GM23338 (cell line): ENCODE measurements at regions not wholly inside any gene's neighbourhood (a gene's known extent, or its start where the extent isn't known, plus 50 kb on each side); places are given as distances from the start of the nearest gene placed in this dataset.

Experiments used
- ATAC-seq: fragments of 200-7000 bp; cut with Tn5 transposase; 3 replicates; pipeline ENCODE4 v1.9.1; 2020
- DNase-seq: peaks from one replicate; pipeline ENCODE4 v3.0.0-alpha.2; 2015; ENCODE audit warnings: low spot score
- H2AFZ ChIP-seq: fragments of 200-600 bp; sonication (generic); 2 replicates; pipeline ENCODE4 v1.8.0; 2016; ENCODE audit warnings: antibody characterized with exemption, mild to moderate bottlenecking, moderate library complexity
- H3F3A ChIP-seq: fragments of 200-600 bp; sonication (generic); replicated peaks from 2 replicates; pipeline ENCODE4 v1.8.0; 2017; ENCODE audit warnings: antibody characterized with exemption, mixed run types, low read depth
- H3K27ac ChIP-seq: fragments of 200-600 bp; sonication (generic); 2 replicates; pipeline ENCODE4 v1.6.1; 2016; ENCODE audit warnings: low read depth
- H3K27me3 ChIP-seq: fragments of 200-600 bp; sonication (generic); 2 replicates; pipeline ENCODE4 v1.8.0; 2016; ENCODE audit warnings: mild to moderate bottlenecking, mixed run types, moderate library complexity; ENCODE audit not compliant: insufficient read depth
- H3K36me3 ChIP-seq: fragments of 200-600 bp; sonication (generic); 2 replicates; pipeline ENCODE4 v1.8.0; 2016; ENCODE audit warnings: mild to moderate bottlenecking; ENCODE audit not compliant: insufficient read depth
- H3K4me1 ChIP-seq: fragments of 200-600 bp; sonication (generic); 2 replicates; pipeline ENCODE4 v1.8.0; 2016; ENCODE audit warnings: mild to moderate bottlenecking, moderate library complexity; ENCODE audit not compliant: insufficient read depth
- H3K4me2 ChIP-seq: fragments of 200-600 bp; sonication (generic); 2 replicates; pipeline ENCODE4 v1.7.1; 2017; ENCODE audit warnings: mixed run types
- H3K4me3 ChIP-seq: fragments of 200-600 bp; sonication (generic); 2 replicates; pipeline ENCODE4 v1.6.1; 2016; ENCODE audit warnings: mixed run types
- H3K79me2 ChIP-seq: fragments of 200-600 bp; sonication (generic); replicated peaks from 2 replicates; pipeline ENCODE4 v1.8.0; 2017; ENCODE audit warnings: mild to moderate bottlenecking; ENCODE audit not compliant: insufficient read depth
- H3K9me2 ChIP-seq: fragments of 200-600 bp; sonication (generic); 2 replicates; pipeline ENCODE4 v1.8.0; 2017; ENCODE audit not compliant: insufficient read depth
- H4K20me1 ChIP-seq: fragments of 200-600 bp; sonication (generic); replicated peaks from 2 replicates; pipeline ENCODE4 v1.8.0; 2017; ENCODE audit warnings: mild to moderate bottlenecking; ENCODE audit not compliant: insufficient read depth
- H3K27ac Mint-ChIP-seq: 2 replicates; pipeline ENCODE4 v1.8.0; 2020; ENCODE audit warnings: inconsistent platforms, mild to moderate bottlenecking, moderate library complexity, mixed read lengths
- H3K27me3 Mint-ChIP-seq: 3 replicates; pipeline ENCODE4 v1.8.0; 2022; ENCODE audit warnings: low read depth, mild to moderate bottlenecking, moderate library complexity, mixed read lengths, inconsistent platforms; ENCODE audit not compliant: insufficient read depth, poor library complexity
- H3K36me3 Mint-ChIP-seq: 3 replicates; pipeline ENCODE4 v1.8.0; 2021; ENCODE audit warnings: low read depth, mild to moderate bottlenecking, inconsistent platforms, moderate library complexity, mixed read lengths
- H3K4me1 Mint-ChIP-seq: 3 replicates; pipeline ENCODE4 v1.8.0; 2020; ENCODE audit warnings: mild to moderate bottlenecking, inconsistent platforms, mixed read lengths
- H3K4me3 Mint-ChIP-seq: 3 replicates; pipeline ENCODE4 v1.8.0; 2021; ENCODE audit warnings: moderate library complexity, mild to moderate bottlenecking, inconsistent platforms, mixed read lengths
- H3K9me3 Mint-ChIP-seq: 3 replicates; pipeline ENCODE4 v1.8.0; 2020; ENCODE audit warnings: moderate library complexity, mild to moderate bottlenecking, inconsistent platforms, mixed read lengths
- CREB1 ChIP-seq: fragments of 250-450 bp; sonication (Bioruptor Pico); IDR thresholded peaks from 2 replicates; pipeline ENCODE4 v1.5.0; 2020; ENCODE audit warnings: low read depth, mild to moderate bottlenecking, moderate library complexity
- EZH2 ChIP-seq: fragments of 200-600 bp; sonication (generic); IDR thresholded peaks from one replicate; pipeline ENCODE4 v1.8.0; 2017; ENCODE audit warnings: antibody characterized with exemption, mild to moderate bottlenecking, low read depth; ENCODE audit not compliant: unreplicated experiment
- EZH2phosphoT487 ChIP-seq: fragments of 200-600 bp; sonication (generic); IDR thresholded peaks from one replicate; pipeline ENCODE4 v1.8.1; 2018; ENCODE audit warnings: antibody characterized with exemption; ENCODE audit not compliant: unreplicated experiment
- NANOG ChIP-seq: IDR thresholded peaks from 2 replicates; pipeline ENCODE4 v1.6.1; 2016; ENCODE audit warnings: antibody characterized with exemption, borderline replicate concordance
- POLR2AphosphoS5 ChIP-seq: IDR thresholded peaks from 2 replicates; pipeline ENCODE4 v1.6.1; 2016; ENCODE audit warnings: antibody characterized with exemption, low read depth
- ZNF114 ChIP-seq: fragments of 250-450 bp; sonication (Bioruptor Pico); IDR thresholded peaks from 2 replicates; pipeline ENCODE4 v1.5.0; 2020; ENCODE audit warnings: mild to moderate bottlenecking, moderate library complexity
- TF ChIP-seq, protein P1 (sequence below): IDR thresholded peaks from one replicate; pipeline ENCODE4 v1.6.1; 2018; ENCODE audit warnings: antibody characterized with exemption; ENCODE audit not compliant: unreplicated experiment
- TF ChIP-seq, protein P2 (sequence below), 2 experiments: fragments of 200-600 bp in 1 of 2; sonication (generic) in 1 of 2; conservative IDR thresholded peaks; 2 replicates each; pipeline versions ENCODE4 v1.5.1 to v1.6.1; 2016 to 2017; ENCODE audit warnings: antibody characterized with exemption in 2 of 2, low read depth in 2 of 2, mild to moderate bottlenecking in 2 of 2, moderate library complexity in 1 of 2
- TF ChIP-seq, protein P3 (sequence below): IDR thresholded peaks from 2 replicates; pipeline ENCODE4 v1.6.1; 2016; ENCODE audit warnings: antibody characterized with exemption

DNA sequence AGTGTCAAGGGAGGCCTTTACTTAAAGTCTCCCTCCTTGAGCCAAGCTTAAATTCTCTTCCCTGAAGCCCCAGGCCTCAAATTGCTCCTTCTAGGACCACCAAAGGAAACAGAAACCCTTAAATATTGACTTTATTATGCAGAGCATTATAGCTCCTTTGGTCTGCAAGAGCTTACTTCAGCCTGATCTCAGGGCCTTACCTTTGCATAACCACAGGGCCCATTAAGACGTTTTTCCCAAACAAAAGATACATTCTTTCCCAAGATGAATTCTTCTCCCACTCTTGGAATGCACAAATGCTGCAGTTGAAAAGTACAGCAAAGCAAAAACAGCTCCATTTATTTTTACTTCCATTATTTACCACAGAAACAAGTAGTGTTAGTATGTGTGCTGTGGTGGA, 130.8 kb downstream of the B3GNT2 start:
- no peaks in the 10 kb centered on the region for H4K20me1 ChIP-seq
- Mint-ChIP-seq H3K27me3 (peaks cover 2% of the 10 kb centered on the region), H3K4me1 (peaks cover 46% of the 10 kb centered on the region), H3K36me3 (peaks cover 59% of the 10 kb centered on the region), H3K27ac (peak overlapping the region; percentile 15; the same call in 1 of the 2 replicates), H3K9me3 (peaks cover 55% of the 10 kb centered on the region), H3K4me3 (no peak overlapping the region)
- TF ChIP-seq EZH2phosphoT487, result no peak
- TF ChIP-seq NANOG, result peak; percentile 87
- TF ChIP-seq EZH2, result no peak
- TF ChIP-seq, protein P1, sequence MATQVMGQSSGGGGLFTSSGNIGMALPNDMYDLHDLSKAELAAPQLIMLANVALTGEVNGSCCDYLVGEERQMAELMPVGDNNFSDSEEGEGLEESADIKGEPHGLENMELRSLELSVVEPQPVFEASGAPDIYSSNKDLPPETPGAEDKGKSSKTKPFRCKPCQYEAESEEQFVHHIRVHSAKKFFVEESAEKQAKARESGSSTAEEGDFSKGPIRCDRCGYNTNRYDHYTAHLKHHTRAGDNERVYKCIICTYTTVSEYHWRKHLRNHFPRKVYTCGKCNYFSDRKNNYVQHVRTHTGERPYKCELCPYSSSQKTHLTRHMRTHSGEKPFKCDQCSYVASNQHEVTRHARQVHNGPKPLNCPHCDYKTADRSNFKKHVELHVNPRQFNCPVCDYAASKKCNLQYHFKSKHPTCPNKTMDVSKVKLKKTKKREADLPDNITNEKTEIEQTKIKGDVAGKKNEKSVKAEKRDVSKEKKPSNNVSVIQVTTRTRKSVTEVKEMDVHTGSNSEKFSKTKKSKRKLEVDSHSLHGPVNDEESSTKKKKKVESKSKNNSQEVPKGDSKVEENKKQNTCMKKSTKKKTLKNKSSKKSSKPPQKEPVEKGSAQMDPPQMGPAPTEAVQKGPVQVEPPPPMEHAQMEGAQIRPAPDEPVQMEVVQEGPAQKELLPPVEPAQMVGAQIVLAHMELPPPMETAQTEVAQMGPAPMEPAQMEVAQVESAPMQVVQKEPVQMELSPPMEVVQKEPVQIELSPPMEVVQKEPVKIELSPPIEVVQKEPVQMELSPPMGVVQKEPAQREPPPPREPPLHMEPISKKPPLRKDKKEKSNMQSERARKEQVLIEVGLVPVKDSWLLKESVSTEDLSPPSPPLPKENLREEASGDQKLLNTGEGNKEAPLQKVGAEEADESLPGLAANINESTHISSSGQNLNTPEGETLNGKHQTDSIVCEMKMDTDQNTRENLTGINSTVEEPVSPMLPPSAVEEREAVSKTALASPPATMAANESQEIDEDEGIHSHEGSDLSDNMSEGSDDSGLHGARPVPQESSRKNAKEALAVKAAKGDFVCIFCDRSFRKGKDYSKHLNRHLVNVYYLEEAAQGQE, result no peak
- TF ChIP-seq ZNF114 (CRISPR knock-in tag), result no peak
- ATAC-seq (no peak; the same call in 2 of the 3 replicates), DNase-seq (peak; percentile 34)
- peaks cover 50% of the 10 kb centered on the region for H3K4me1 ChIP-seq
- H2AFZ ChIP-seq, result no peak overlapping the region
- H3K27ac ChIP-seq, result peak overlapping the region; percentile 89
- H3K4me3 ChIP-seq, result no peak overlapping the region
- H3F3A ChIP-seq, result no peaks in the 10 kb centered on the region
- H3K4me2 ChIP-seq, result no peak overlapping the region
- H3K9me2 ChIP-seq, result peaks cover 6% of the 10 kb centered on the region; the same call in 1 of the 2 replicates
- H3K36me3 ChIP-seq, result peaks cover 11% of the 10 kb centered on the region; the same call in 1 of the 2 replicates
- H3K27me3 ChIP-seq, result no peaks in the 10 kb centered on the region
- no peaks in the 10 kb centered on the region for H3K79me2 ChIP-seq

DNA sequence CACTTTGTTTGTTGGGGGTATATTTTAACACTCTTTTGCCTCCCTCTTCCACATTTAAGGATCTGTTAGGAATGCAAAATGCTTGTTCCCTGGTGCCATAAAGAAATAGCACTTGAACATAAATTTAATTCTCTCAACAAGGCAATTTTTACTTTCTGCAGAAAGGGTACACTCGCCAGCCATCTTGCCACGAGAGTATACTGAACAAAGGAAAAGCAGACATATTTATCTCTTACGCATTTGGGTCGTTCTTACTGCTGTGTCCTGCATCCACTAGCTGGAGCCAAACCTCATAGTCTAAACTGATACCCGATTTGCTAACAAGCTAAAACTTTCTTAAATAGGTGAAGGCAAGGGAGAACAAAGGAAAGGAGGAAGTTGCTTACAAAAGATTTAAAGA, 129.5 kb downstream of the B3GNT2 start:
- ATAC-seq (no peak), DNase-seq (no peak)
- H3K36me3 Mint-ChIP-seq, result peaks cover 54% of the 10 kb centered on the region
- Histone ChIP-seq H4K20me1 (no peaks in the 10 kb centered on the region), H3K36me3 (peaks cover 11% of the 10 kb centered on the region; the same call in 1 of the 2 replicates), H3K9me2 (peaks cover 6% of the 10 kb centered on the region; the same call in 1 of the 2 replicates), H2AFZ (no peak overlapping the region), H3K4me3 (no peak overlapping the region), H3K27me3 (no peaks in the 10 kb centered on the region), H3K4me2 (no peak overlapping the region), H3K4me1 (peaks cover 54% of the 10 kb centered on the region), H3K27ac (no peak overlapping the region), H3K79me2 (no peaks in the 10 kb centered on the region), H3F3A (no peaks in the 10 kb centered on the region)
- peaks cover 50% of the 10 kb centered on the region for H3K9me3 Mint-ChIP-seq
- H3K4me3 Mint-ChIP-seq, result no peak overlapping the region
- no peak overlapping the region for H3K27ac Mint-ChIP-seq
- H3K27me3 Mint-ChIP-seq, result peaks cover 2% of the 10 kb centered on the region
- H3K4me1 Mint-ChIP-seq, result peaks cover 52% of the 10 kb centered on the region
- TF ChIP-seq POLR2AphosphoS5 (no peak), EZH2 (no peak), EZH2phosphoT487 (no peak), CREB1 (CRISPR knock-in tag) (no peak)
- TF ChIP-seq, protein P2, sequence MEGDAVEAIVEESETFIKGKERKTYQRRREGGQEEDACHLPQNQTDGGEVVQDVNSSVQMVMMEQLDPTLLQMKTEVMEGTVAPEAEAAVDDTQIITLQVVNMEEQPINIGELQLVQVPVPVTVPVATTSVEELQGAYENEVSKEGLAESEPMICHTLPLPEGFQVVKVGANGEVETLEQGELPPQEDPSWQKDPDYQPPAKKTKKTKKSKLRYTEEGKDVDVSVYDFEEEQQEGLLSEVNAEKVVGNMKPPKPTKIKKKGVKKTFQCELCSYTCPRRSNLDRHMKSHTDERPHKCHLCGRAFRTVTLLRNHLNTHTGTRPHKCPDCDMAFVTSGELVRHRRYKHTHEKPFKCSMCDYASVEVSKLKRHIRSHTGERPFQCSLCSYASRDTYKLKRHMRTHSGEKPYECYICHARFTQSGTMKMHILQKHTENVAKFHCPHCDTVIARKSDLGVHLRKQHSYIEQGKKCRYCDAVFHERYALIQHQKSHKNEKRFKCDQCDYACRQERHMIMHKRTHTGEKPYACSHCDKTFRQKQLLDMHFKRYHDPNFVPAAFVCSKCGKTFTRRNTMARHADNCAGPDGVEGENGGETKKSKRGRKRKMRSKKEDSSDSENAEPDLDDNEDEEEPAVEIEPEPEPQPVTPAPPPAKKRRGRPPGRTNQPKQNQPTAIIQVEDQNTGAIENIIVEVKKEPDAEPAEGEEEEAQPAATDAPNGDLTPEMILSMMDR (conservative IDR thresholded peaks at IDR 0.05; ENCODE audit: low read depth in 2 of 2), result peak in 1 of 2 experiments; percentile 14; a peak in 1 of 4 replicates
- TF ChIP-seq, protein P1, result no peak
- TF ChIP-seq, protein P3, sequence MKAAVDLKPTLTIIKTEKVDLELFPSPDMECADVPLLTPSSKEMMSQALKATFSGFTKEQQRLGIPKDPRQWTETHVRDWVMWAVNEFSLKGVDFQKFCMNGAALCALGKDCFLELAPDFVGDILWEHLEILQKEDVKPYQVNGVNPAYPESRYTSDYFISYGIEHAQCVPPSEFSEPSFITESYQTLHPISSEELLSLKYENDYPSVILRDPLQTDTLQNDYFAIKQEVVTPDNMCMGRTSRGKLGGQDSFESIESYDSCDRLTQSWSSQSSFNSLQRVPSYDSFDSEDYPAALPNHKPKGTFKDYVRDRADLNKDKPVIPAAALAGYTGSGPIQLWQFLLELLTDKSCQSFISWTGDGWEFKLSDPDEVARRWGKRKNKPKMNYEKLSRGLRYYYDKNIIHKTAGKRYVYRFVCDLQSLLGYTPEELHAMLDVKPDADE, result no peak
